ENCODE measurements at regions not wholly inside any gene's neighbourhood (a gene's known extent, or its start where the extent isn't known, plus 50 kb on each side); places are given as distances from the start of the nearest gene placed in this dataset.

DNA sequence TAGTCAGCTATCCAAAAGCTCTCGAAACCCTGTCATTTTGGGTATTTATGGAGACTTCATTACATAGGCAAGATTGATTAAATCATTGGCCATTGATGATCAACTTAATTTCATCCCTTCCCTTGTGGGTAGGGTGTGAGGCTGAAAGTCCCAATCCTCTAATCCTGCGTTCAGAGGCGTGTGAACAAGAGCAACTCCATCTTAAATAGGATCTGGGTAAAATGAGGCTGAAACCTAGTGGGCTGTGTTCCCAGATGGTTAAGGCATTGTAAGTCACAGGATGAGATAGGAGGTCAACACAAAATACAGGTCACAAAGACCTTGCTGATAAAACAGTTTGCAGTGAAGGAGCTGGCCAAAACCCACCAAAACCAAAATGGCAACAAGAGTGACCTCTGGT lies 641.7 kb upstream of the GJE1 start:
- TF ChIP-seq, protein P1, sequence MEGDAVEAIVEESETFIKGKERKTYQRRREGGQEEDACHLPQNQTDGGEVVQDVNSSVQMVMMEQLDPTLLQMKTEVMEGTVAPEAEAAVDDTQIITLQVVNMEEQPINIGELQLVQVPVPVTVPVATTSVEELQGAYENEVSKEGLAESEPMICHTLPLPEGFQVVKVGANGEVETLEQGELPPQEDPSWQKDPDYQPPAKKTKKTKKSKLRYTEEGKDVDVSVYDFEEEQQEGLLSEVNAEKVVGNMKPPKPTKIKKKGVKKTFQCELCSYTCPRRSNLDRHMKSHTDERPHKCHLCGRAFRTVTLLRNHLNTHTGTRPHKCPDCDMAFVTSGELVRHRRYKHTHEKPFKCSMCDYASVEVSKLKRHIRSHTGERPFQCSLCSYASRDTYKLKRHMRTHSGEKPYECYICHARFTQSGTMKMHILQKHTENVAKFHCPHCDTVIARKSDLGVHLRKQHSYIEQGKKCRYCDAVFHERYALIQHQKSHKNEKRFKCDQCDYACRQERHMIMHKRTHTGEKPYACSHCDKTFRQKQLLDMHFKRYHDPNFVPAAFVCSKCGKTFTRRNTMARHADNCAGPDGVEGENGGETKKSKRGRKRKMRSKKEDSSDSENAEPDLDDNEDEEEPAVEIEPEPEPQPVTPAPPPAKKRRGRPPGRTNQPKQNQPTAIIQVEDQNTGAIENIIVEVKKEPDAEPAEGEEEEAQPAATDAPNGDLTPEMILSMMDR (IDR thresholded peaks at IDR 0.05): no peak
- no peak for TF ChIP-seq POLR2A (IDR thresholded peaks at IDR 0.05)

All from heart left ventricle (tissue), 13 donors.